Mesendoderm (in vitro differentiated cells): ENCODE measurements at regions not wholly inside any gene's neighbourhood (a gene's known extent, or its start where the extent isn't known, plus 50 kb on each side); places are given as distances from the start of the nearest gene placed in this dataset.

Experiments used
- DNase-seq: peaks from one replicate; pipeline ENCODE4 v3.0.0; 2013
- H2AK5ac ChIP-seq: 2 replicates; pipeline ENCODE4 v1.6.1; 2013; ENCODE audit warnings: low read length, inconsistent platforms
- H2BK120ac ChIP-seq: 2 replicates; pipeline ENCODE4 v1.6.1; 2013; ENCODE audit warnings: low read depth, mild to moderate bottlenecking, low read length, moderate library complexity, mixed read lengths
- H2BK15ac ChIP-seq: replicated peaks from 2 replicates; pipeline ENCODE4 v1.6.1; 2013; ENCODE audit warnings: low read depth, mild to moderate bottlenecking, moderate library complexity
- H2BK5ac ChIP-seq: 2 replicates; pipeline ENCODE4 v1.6.1; 2013; ENCODE audit warnings: low read length, inconsistent platforms
- H3K18ac ChIP-seq: 2 replicates; pipeline ENCODE4 v1.6.1; 2013; ENCODE audit warnings: mild to moderate bottlenecking, low read length, mixed read lengths
- H3K23ac ChIP-seq: one replicate; pipeline ENCODE4 v1.6.1; 2013; ENCODE audit warnings: low read length
- H3K27ac ChIP-seq: 2 replicates; pipeline ENCODE4 v1.5.1; 2013; ENCODE audit warnings: low read depth, mild to moderate bottlenecking, inconsistent platforms, low read length, moderate library complexity
- H3K27me3 ChIP-seq: 2 replicates; pipeline ENCODE4 v1.6.1; 2013; ENCODE audit warnings: low read length, control low read depth, mild to moderate bottlenecking, inconsistent platforms; ENCODE audit not compliant: insufficient read depth, poor library complexity
- H3K36me3 ChIP-seq: 2 replicates; pipeline ENCODE4 v1.6.1; 2013; ENCODE audit warnings: low read length, inconsistent platforms; ENCODE audit not compliant: control insufficient read depth, insufficient read depth
- H3K4ac ChIP-seq: one replicate; pipeline ENCODE4 v1.6.1; 2013; ENCODE audit warnings: low read depth, mild to moderate bottlenecking, low read length, moderate library complexity
- H3K4me1 ChIP-seq: 2 replicates; pipeline ENCODE4 v1.6.1; 2013; ENCODE audit warnings: low read depth, low read length, inconsistent platforms; ENCODE audit not compliant: control insufficient read depth
- H3K4me2 ChIP-seq: 2 replicates; pipeline ENCODE4 v1.6.1; 2013; ENCODE audit warnings: low read length
- H3K4me3 ChIP-seq: 2 replicates; pipeline ENCODE4 v1.5.1; 2013; ENCODE audit warnings: mild to moderate bottlenecking, low read length
- H3K56ac ChIP-seq: one replicate; pipeline ENCODE4 v1.6.1; 2013; ENCODE audit warnings: low read length
- H3K79me1 ChIP-seq: 2 replicates; pipeline ENCODE4 v1.6.1; 2013; ENCODE audit warnings: low read length, inconsistent platforms
- H3K79me2 ChIP-seq: 2 replicates; pipeline ENCODE4 v1.6.1; 2013; ENCODE audit warnings: mild to moderate bottlenecking, low read length; ENCODE audit not compliant: control insufficient read depth, insufficient read depth
- H3K9ac ChIP-seq: 2 replicates; pipeline ENCODE4 v1.6.1; 2013; ENCODE audit warnings: low read length, inconsistent platforms
- H4K5ac ChIP-seq: one replicate; pipeline ENCODE4 v1.6.1; 2013; ENCODE audit warnings: low read length
- H4K8ac ChIP-seq: one replicate; pipeline ENCODE4 v1.6.1; 2013; ENCODE audit warnings: low read depth, mild to moderate bottlenecking, control low read depth, low read length, moderate library complexity
- WGBS: extraction: QIAGEN DNeasy Blood & Tissue Kit; methylation state at CpG from one replicate; pipeline ENCODE4 v1.1.7; 2013; ENCODE audit warnings: low lambda C conversion rate, missing lambda C conversion rate; ENCODE audit not compliant: insufficient coverage; ENCODE audit errors: extremely low coverage; 5-methylcytosine and 5-hydroxymethylcytosine counted together

DNA sequence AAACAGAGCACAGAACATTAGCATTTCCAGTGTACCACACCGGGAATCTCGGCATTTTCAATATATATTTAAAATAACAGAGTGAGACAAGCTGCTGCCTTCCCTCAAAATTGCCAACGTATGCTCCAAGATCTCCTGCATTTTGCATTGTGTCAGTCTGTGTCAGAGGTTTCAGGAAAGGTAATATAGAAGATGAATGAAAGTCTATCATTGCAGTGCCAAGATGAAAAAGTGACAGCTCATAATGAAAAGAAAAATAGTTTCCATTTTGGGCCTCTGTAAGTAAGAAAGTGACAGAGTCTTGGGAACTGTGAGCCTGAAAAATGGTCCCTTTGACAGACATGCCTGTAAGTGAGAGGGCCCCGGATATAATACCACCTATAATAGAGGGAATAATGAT is 297.8 kb upstream of the PIK3C3 start:
- no peak overlapping the region for H3K18ac ChIP-seq
- DNase-seq, result no peak
- no peak overlapping the region for H3K9ac ChIP-seq
- H3K4ac ChIP-seq, result no peak overlapping the region
- no peaks in the 10 kb centered on the region for H3K79me2 ChIP-seq
- H3K23ac ChIP-seq, result no peak overlapping the region
- H3K27me3 ChIP-seq, result no peaks in the 10 kb centered on the region
- no peak overlapping the region for H3K56ac ChIP-seq
- no peak overlapping the region for H4K5ac ChIP-seq
- no peaks in the 10 kb centered on the region for H3K4me1 ChIP-seq
- no peaks in the 10 kb centered on the region for H3K79me1 ChIP-seq
- H2BK120ac ChIP-seq, result no peak overlapping the region
- no CpG with 5 or more reads among the region's 4 CpGs for WGBS
- no peak overlapping the region for H4K8ac ChIP-seq
- H2AK5ac ChIP-seq, result no peak overlapping the region
- H3K27ac ChIP-seq, result no peak overlapping the region
- no peaks in the 10 kb centered on the region for H3K36me3 ChIP-seq
- no peak overlapping the region for H3K4me3 ChIP-seq
- H3K4me2 ChIP-seq, result no peak overlapping the region
- no peak overlapping the region for H2BK5ac ChIP-seq
- no peak overlapping the region for H2BK15ac ChIP-seq

DNA sequence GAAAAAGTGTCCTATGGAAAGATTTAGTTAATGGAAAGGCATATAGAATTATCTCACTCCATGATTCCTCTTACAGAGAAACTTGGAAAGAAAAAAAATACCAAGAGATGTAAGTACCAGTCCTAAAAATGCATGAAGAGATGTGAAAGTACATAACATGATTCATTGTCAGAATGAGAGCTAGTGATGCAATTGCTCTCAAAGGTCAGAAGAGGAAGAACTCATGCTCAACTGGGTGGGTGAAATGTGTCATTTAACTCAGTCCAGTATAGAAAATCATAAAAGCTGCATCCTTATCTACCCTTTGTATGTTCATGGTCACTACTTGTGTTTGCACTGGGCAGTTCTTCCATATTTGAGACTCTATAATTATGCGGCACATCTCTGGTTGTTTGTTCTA is 300.0 kb upstream of the PIK3C3 start:
- no peak for DNase-seq
- Histone ChIP-seq H3K56ac (no peak overlapping the region), H3K18ac (no peak overlapping the region), H4K8ac (no peak overlapping the region), H3K4me3 (no peak overlapping the region), H2BK15ac (no peak overlapping the region), H3K4me2 (no peak overlapping the region), H3K23ac (no peak overlapping the region), H2BK5ac (no peak overlapping the region), H4K5ac (no peak overlapping the region), H2BK120ac (no peak overlapping the region), H3K79me1 (no peaks in the 10 kb centered on the region), H3K79me2 (no peaks in the 10 kb centered on the region), H3K36me3 (no peaks in the 10 kb centered on the region), H2AK5ac (no peak overlapping the region), H3K9ac (no peak overlapping the region), H3K27ac (no peak overlapping the region), H3K27me3 (no peaks in the 10 kb centered on the region), H3K4me1 (no peaks in the 10 kb centered on the region), H3K4ac (no peak overlapping the region)
- no CpG with 5 or more reads among the region's 1 CpG for WGBS

- Histone ChIP-seq H4K8ac (no peak overlapping the region), H3K18ac (no peak overlapping the region), H3K27ac (no peak overlapping the region), H3K79me2 (no peaks in the 10 kb centered on the region), H3K23ac (no peak overlapping the region), H3K56ac (no peak overlapping the region), H3K27me3 (no peaks in the 10 kb centered on the region), H2BK120ac (no peak overlapping the region), H3K36me3 (no peaks in the 10 kb centered on the region), H2BK15ac (no peak overlapping the region), H3K4ac (no peak overlapping the region), H3K4me3 (no peak overlapping the region), H3K9ac (no peak overlapping the region), H3K4me2 (no peak overlapping the region), H2AK5ac (no peak overlapping the region), H4K5ac (no peak overlapping the region), H3K4me1 (no peaks in the 10 kb centered on the region), H2BK5ac (no peak overlapping the region), H3K79me1 (no peaks in the 10 kb centered on the region)
- WGBS, result no CpG with 5 or more reads among the region's 2 CpGs
- DNase-seq, result no peak
Measured at GRCh38 chr18:41647914-41648313, 307.1 kb upstream of the PIK3C3 start.

- no peak overlapping the region for H2AK5ac ChIP-seq
- no peak overlapping the region for H3K27ac ChIP-seq
- H3K9ac ChIP-seq, result no peak overlapping the region
- H2BK120ac ChIP-seq, result no peak overlapping the region
- no peak overlapping the region for H3K4me3 ChIP-seq
- no peaks in the 10 kb centered on the region for H3K36me3 ChIP-seq
- no CpG with 5 or more reads among the region's 11 CpGs for WGBS
- H4K8ac ChIP-seq, result no peak overlapping the region
- no peak overlapping the region for H3K4ac ChIP-seq
- no peak overlapping the region for H3K18ac ChIP-seq
- H4K5ac ChIP-seq, result no peak overlapping the region
- no peaks in the 10 kb centered on the region for H3K27me3 ChIP-seq
- no peak overlapping the region for H3K23ac ChIP-seq
- no peak overlapping the region for H3K56ac ChIP-seq
- H2BK15ac ChIP-seq, result no peak overlapping the region
- H2BK5ac ChIP-seq, result no peak overlapping the region
- H3K4me2 ChIP-seq, result no peak overlapping the region
- no peak for DNase-seq
- no peaks in the 10 kb centered on the region for H3K79me1 ChIP-seq
- no peaks in the 10 kb centered on the region for H3K79me2 ChIP-seq
- no peaks in the 10 kb centered on the region for H3K4me1 ChIP-seq
Measured at GRCh38 chr18:41646915-41647620, 308.0 kb upstream of the PIK3C3 start.

DNA sequence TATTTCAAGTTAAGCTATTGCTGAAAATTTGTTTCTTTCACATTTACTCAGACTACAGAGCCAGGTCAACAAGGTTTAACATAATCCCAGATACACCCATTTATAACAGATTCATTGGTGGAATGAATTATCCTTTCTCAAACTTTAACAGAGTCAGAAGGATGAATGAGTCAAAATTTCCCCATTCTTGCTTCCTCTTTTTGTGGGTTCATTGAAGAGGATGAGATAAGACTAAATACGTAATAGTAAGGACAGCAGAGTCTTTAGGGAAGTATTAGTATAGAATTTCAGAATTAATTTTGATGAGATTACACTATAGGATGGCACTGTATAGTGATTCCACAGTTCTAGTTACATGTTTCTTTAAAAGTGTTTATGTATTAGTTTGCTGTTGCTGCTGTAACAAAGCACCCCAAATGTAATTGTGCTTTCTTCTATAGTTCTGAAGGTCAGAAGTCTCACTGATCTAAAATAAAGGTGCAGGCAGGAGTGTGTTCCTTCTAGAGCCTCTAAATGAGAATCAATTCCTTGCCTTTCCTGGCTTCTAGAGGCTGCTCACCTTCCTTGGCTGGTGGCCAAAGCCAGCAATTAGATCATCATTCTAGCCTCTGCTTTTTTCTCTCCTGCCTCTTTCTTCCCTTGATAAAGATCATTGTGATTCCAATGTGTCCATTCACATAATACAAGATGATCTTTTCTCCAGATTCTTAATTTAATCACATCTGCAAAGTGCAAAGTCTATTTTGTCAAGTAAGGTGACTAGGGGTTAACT is 309.3 kb upstream of the PIK3C3 start:
- no peak overlapping the region for H3K56ac ChIP-seq
- H2BK15ac ChIP-seq, result no peak overlapping the region
- no peak overlapping the region for H3K23ac ChIP-seq
- H3K79me1 ChIP-seq, result no peaks in the 10 kb centered on the region
- DNase-seq, result no peak
- H3K9ac ChIP-seq, result no peak overlapping the region
- H4K5ac ChIP-seq, result no peak overlapping the region
- no peaks in the 10 kb centered on the region for H3K36me3 ChIP-seq
- H3K18ac ChIP-seq, result no peak overlapping the region
- WGBS, result no CpG with 5 or more reads among the region's 1 CpG
- H4K8ac ChIP-seq, result no peak overlapping the region
- H3K4me3 ChIP-seq, result no peak overlapping the region
- H2BK120ac ChIP-seq, result no peak overlapping the region
- no peak overlapping the region for H2BK5ac ChIP-seq
- H3K4ac ChIP-seq, result no peak overlapping the region
- H3K27me3 ChIP-seq, result no peaks in the 10 kb centered on the region
- H2AK5ac ChIP-seq, result no peak overlapping the region
- H3K4me1 ChIP-seq, result no peaks in the 10 kb centered on the region
- H3K79me2 ChIP-seq, result no peaks in the 10 kb centered on the region
- H3K4me2 ChIP-seq, result no peak overlapping the region
- H3K27ac ChIP-seq, result no peak overlapping the region
